Mesendoderm (in vitro differentiated cells): ENCODE measurements at regions not wholly inside any gene's neighbourhood (a gene's known extent, or its start where the extent isn't known, plus 50 kb on each side); places are given as distances from the start of the nearest gene placed in this dataset.
"Not testable (repeated sequence)": the region's sequence is repeated elsewhere in the genome, so short reads cannot be mapped to it uniquely, and the experiment has no call there.

Source experiments
- DNase-seq: peaks from one replicate; pipeline ENCODE4 v3.0.0; 2013
- H2AK5ac ChIP-seq: 2 replicates; pipeline ENCODE4 v1.6.1; 2013; ENCODE audit warnings: low read length, inconsistent platforms
- H2BK120ac ChIP-seq: 2 replicates; pipeline ENCODE4 v1.6.1; 2013; ENCODE audit warnings: low read depth, mild to moderate bottlenecking, low read length, moderate library complexity, mixed read lengths
- H2BK15ac ChIP-seq: replicated peaks from 2 replicates; pipeline ENCODE4 v1.6.1; 2013; ENCODE audit warnings: low read depth, mild to moderate bottlenecking, moderate library complexity
- H2BK5ac ChIP-seq: 2 replicates; pipeline ENCODE4 v1.6.1; 2013; ENCODE audit warnings: low read length, inconsistent platforms
- H3K18ac ChIP-seq: 2 replicates; pipeline ENCODE4 v1.6.1; 2013; ENCODE audit warnings: mild to moderate bottlenecking, low read length, mixed read lengths
- H3K23ac ChIP-seq: one replicate; pipeline ENCODE4 v1.6.1; 2013; ENCODE audit warnings: low read length
- H3K27ac ChIP-seq: 2 replicates; pipeline ENCODE4 v1.5.1; 2013; ENCODE audit warnings: low read depth, mild to moderate bottlenecking, inconsistent platforms, low read length, moderate library complexity
- H3K27me3 ChIP-seq: 2 replicates; pipeline ENCODE4 v1.6.1; 2013; ENCODE audit warnings: low read length, control low read depth, mild to moderate bottlenecking, inconsistent platforms; ENCODE audit not compliant: insufficient read depth, poor library complexity
- H3K36me3 ChIP-seq: 2 replicates; pipeline ENCODE4 v1.6.1; 2013; ENCODE audit warnings: low read length, inconsistent platforms; ENCODE audit not compliant: control insufficient read depth, insufficient read depth
- H3K4ac ChIP-seq: one replicate; pipeline ENCODE4 v1.6.1; 2013; ENCODE audit warnings: low read depth, mild to moderate bottlenecking, low read length, moderate library complexity
- H3K4me1 ChIP-seq: 2 replicates; pipeline ENCODE4 v1.6.1; 2013; ENCODE audit warnings: low read depth, low read length, inconsistent platforms; ENCODE audit not compliant: control insufficient read depth
- H3K4me2 ChIP-seq: 2 replicates; pipeline ENCODE4 v1.6.1; 2013; ENCODE audit warnings: low read length
- H3K4me3 ChIP-seq: 2 replicates; pipeline ENCODE4 v1.5.1; 2013; ENCODE audit warnings: mild to moderate bottlenecking, low read length
- H3K56ac ChIP-seq: one replicate; pipeline ENCODE4 v1.6.1; 2013; ENCODE audit warnings: low read length
- H3K79me1 ChIP-seq: 2 replicates; pipeline ENCODE4 v1.6.1; 2013; ENCODE audit warnings: low read length, inconsistent platforms
- H3K79me2 ChIP-seq: 2 replicates; pipeline ENCODE4 v1.6.1; 2013; ENCODE audit warnings: mild to moderate bottlenecking, low read length; ENCODE audit not compliant: control insufficient read depth, insufficient read depth
- H3K9ac ChIP-seq: 2 replicates; pipeline ENCODE4 v1.6.1; 2013; ENCODE audit warnings: low read length, inconsistent platforms
- H4K5ac ChIP-seq: one replicate; pipeline ENCODE4 v1.6.1; 2013; ENCODE audit warnings: low read length
- H4K8ac ChIP-seq: one replicate; pipeline ENCODE4 v1.6.1; 2013; ENCODE audit warnings: low read depth, mild to moderate bottlenecking, control low read depth, low read length, moderate library complexity
- WGBS: extraction: QIAGEN DNeasy Blood & Tissue Kit; methylation state at CpG from one replicate; pipeline ENCODE4 v1.1.7; 2013; ENCODE audit warnings: low lambda C conversion rate, missing lambda C conversion rate; ENCODE audit not compliant: insufficient coverage; ENCODE audit errors: extremely low coverage; 5-methylcytosine and 5-hydroxymethylcytosine counted together

- H2BK5ac ChIP-seq, H3K4ac ChIP-seq, H3K4me2 ChIP-seq, H3K9ac ChIP-seq, H3K36me3 ChIP-seq, H3K56ac ChIP-seq, H3K27me3 ChIP-seq, H3K23ac ChIP-seq, H3K4me3 ChIP-seq, H3K79me2 ChIP-seq, H4K8ac ChIP-seq, H2AK5ac ChIP-seq, H2BK120ac ChIP-seq, H3K18ac ChIP-seq, H3K27ac ChIP-seq, H4K5ac ChIP-seq, H3K79me1 ChIP-seq, H3K4me1 ChIP-seq, H2BK15ac ChIP-seq: not testable (repeated sequence)
- peak; percentile 7 for DNase-seq
- WGBS = no CpG with 5 or more reads among the region's 34 CpGs
Measured at GRCh38 chr3:167018591-167019111, 361.4 kb downstream of the ZBBX start.

DNA sequence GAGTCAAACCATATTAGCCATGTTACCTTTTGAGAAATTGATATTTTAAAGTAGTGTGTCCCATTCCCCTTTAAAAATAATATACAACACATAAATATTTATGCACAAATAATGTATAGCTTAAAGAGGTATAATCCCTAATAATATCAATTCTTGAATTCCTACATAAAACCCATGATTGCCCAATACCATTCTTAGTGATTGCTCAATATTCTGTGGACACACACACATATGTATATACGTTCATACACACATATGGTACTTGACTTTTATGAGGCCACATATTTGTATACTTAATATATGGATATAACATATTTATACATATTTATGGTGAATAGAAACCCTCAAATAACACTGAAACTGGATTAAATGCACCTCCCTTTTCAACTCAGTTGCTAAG is 367.4 kb downstream of the ZBBX start:
- no peaks in the 10 kb centered on the region for H3K4me1 ChIP-seq

GRCh38 chr3:167008791-167009190 is 371.3 kb downstream of the ZBBX start:
- H2BK15ac ChIP-seq = no peak overlapping the region
- no peak overlapping the region for H4K8ac ChIP-seq
- no peak overlapping the region for H3K56ac ChIP-seq
- H3K18ac ChIP-seq = no peak overlapping the region
- H3K79me1 ChIP-seq = no peaks in the 10 kb centered on the region
- H3K27me3 ChIP-seq = no peaks in the 10 kb centered on the region
- no peak overlapping the region for H3K9ac ChIP-seq
- no peak overlapping the region for H3K4me3 ChIP-seq
- no peak overlapping the region for H3K27ac ChIP-seq
- H3K4me1 ChIP-seq = no peaks in the 10 kb centered on the region
- H3K79me2 ChIP-seq = no peaks in the 10 kb centered on the region
- H2BK120ac ChIP-seq = no peak overlapping the region
- H2AK5ac ChIP-seq = no peak overlapping the region
- H2BK5ac ChIP-seq = no peak overlapping the region
- no peak overlapping the region for H3K23ac ChIP-seq
- no peak overlapping the region for H3K4me2 ChIP-seq
- no peak overlapping the region for H3K4ac ChIP-seq
- DNase-seq = no peak
- no peaks in the 10 kb centered on the region for H3K36me3 ChIP-seq
- no peak overlapping the region for H4K5ac ChIP-seq

More for the DNA sequence above, 367.4 kb downstream of the ZBBX start:
- Histone ChIP-seq H2BK120ac (no peak overlapping the region), H3K9ac (no peak overlapping the region), H3K4me3 (no peak overlapping the region), H4K5ac (no peak overlapping the region), H2BK5ac (no peak overlapping the region), H3K79me1 (no peaks in the 10 kb centered on the region), H3K18ac (no peak overlapping the region), H3K79me2 (no peaks in the 10 kb centered on the region), H3K27ac (no peak overlapping the region), H2BK15ac (no peak overlapping the region), H3K56ac (no peak overlapping the region), H3K36me3 (no peaks in the 10 kb centered on the region), H3K27me3 (no peaks in the 10 kb centered on the region), H3K4me2 (no peak overlapping the region), H3K23ac (no peak overlapping the region), H2AK5ac (no peak overlapping the region), H4K8ac (no peak overlapping the region), H3K4ac (no peak overlapping the region)
- no CpG with 5 or more reads among the region's 1 CpG for WGBS
- DNase-seq = no peak

DNA sequence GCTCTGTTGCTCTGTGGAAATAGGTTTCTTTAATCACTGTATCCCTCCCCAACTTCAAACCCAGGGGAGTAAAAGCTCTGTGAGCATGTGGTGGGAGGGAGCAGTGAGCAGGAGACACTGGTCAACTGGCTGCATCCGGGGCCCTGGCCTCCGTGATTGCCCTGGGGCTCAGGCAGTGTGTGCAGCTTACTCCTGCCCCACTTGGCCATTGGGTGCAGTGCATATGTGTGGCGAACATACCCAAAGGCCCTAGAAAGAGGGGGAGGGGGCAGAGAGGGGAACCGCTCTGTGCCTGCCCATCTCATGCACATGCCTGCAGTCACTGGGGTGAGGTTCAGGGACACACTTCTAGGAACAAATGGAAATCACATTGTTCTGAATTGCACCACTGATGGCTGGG is 378.7 kb downstream of the ZBBX start:
- H2BK120ac ChIP-seq = no peak overlapping the region
- H3K36me3 ChIP-seq = no peaks in the 10 kb centered on the region
- DNase-seq = no peak
- H3K23ac ChIP-seq = no peak overlapping the region
- no peaks in the 10 kb centered on the region for H3K27me3 ChIP-seq
- no CpG with 5 or more reads among the region's 4 CpGs for WGBS
- H3K4me2 ChIP-seq = no peak overlapping the region
- no peak overlapping the region for H3K18ac ChIP-seq
- H2AK5ac ChIP-seq = no peak overlapping the region
- H2BK15ac ChIP-seq = no peak overlapping the region
- H3K9ac ChIP-seq = no peak overlapping the region
- H2BK5ac ChIP-seq = no peak overlapping the region
- no peaks in the 10 kb centered on the region for H3K4me1 ChIP-seq
- H3K79me2 ChIP-seq = no peaks in the 10 kb centered on the region
- H3K79me1 ChIP-seq = no peaks in the 10 kb centered on the region
- H3K4me3 ChIP-seq = no peak overlapping the region
- no peak overlapping the region for H4K5ac ChIP-seq
- H4K8ac ChIP-seq = no peak overlapping the region
- no peak overlapping the region for H3K56ac ChIP-seq
- no peak overlapping the region for H3K27ac ChIP-seq
- H3K4ac ChIP-seq = no peak overlapping the region

GRCh38 chr3:166993015-166993630 is 387.0 kb downstream of the ZBBX start:
- no peaks in the 10 kb centered on the region for H3K36me3 ChIP-seq
- H3K27ac ChIP-seq = no peak overlapping the region
- no CpG with 5 or more reads among the region's 2 CpGs for WGBS
- H3K4me3 ChIP-seq = no peak overlapping the region
- no peak overlapping the region for H3K18ac ChIP-seq
- no peak overlapping the region for H4K5ac ChIP-seq
- H2BK120ac ChIP-seq = no peak overlapping the region
- H4K8ac ChIP-seq = no peak overlapping the region
- no peak overlapping the region for H3K56ac ChIP-seq
- no peak overlapping the region for H3K4me2 ChIP-seq
- H3K27me3 ChIP-seq = no peaks in the 10 kb centered on the region
- no peak overlapping the region for H3K23ac ChIP-seq
- no peak overlapping the region for H2AK5ac ChIP-seq
- H3K79me1 ChIP-seq = no peaks in the 10 kb centered on the region
- no peak overlapping the region for H3K4ac ChIP-seq
- no peak overlapping the region for H3K9ac ChIP-seq
- H2BK15ac ChIP-seq = no peak overlapping the region
- H3K4me1 ChIP-seq = no peaks in the 10 kb centered on the region
- no peak overlapping the region for H2BK5ac ChIP-seq
- DNase-seq = no peak
- H3K79me2 ChIP-seq = no peaks in the 10 kb centered on the region

GRCh38 chr3:166986000-166986399 is 394.1 kb downstream of the ZBBX start:
- Histone ChIP-seq H2BK5ac (no peak overlapping the region), H3K36me3 (no peaks in the 10 kb centered on the region), H3K4me1 (no peaks in the 10 kb centered on the region), H3K18ac (no peak overlapping the region), H3K27me3 (no peaks in the 10 kb centered on the region), H2AK5ac (no peak overlapping the region), H4K8ac (no peak overlapping the region), H4K5ac (no peak overlapping the region), H3K79me2 (no peaks in the 10 kb centered on the region), H3K23ac (no peak overlapping the region), H3K9ac (no peak overlapping the region), H2BK120ac (no peak overlapping the region), H3K27ac (no peak overlapping the region), H3K4me2 (no peak overlapping the region), H3K4ac (no peak overlapping the region), H2BK15ac (no peak overlapping the region), H3K79me1 (no peaks in the 10 kb centered on the region), H3K56ac (no peak overlapping the region), H3K4me3 (no peak overlapping the region)
- no peak for DNase-seq
